Inflammatory macrophage treated with lipopolysaccharide for 4 hours (primary cell): ENCODE measurements at regions not wholly inside any gene's neighbourhood (a gene's known extent, or its start where the extent isn't known, plus 50 kb on each side); places are given as distances from the start of the nearest gene placed in this dataset.
A peak's percentile ranks its signal among the peaks of the same experiment; 100 is the strongest.
"Not testable (repeated sequence)": the region's sequence is repeated elsewhere in the genome, so short reads cannot be mapped to it uniquely, and the experiment has no call there.

Experiments used
- DNase-seq: peaks from one replicate; pipeline ENCODE4 v3.0.0-alpha.2; 2020

- peak; percentile 1 for DNase-seq
These were observed 247.1 kb downstream of the SLCO4C1 start for GRCh38 chr5:102048940-102049339.

- DNase-seq: not testable (repeated sequence)
These were observed 249.0 kb downstream of the SLCO4C1 start for GRCh38 chr5:102047073-102047472.

GRCh38 chr5:102040326-102040725 is 255.8 kb downstream of the SLCO4C1 start:
- no peak for DNase-seq

- no peak for DNase-seq
These were observed 259.2 kb downstream of the SLCO4C1 start for GRCh38 chr5:102036927-102037326.

GRCh38 chr5:102031711-102032110 is 264.4 kb downstream of the SLCO4C1 start:
- DNase-seq: no peak

GRCh38 chr5:102018690-102019089 is 277.4 kb downstream of the SLCO4C1 start:
- no peak for DNase-seq

- DNase-seq: no peak
These were observed 277.8 kb downstream of the SLCO4C1 start for GRCh38 chr5:102018279-102018678.

GRCh38 chr5:102014371-102014770 is 281.7 kb downstream of the SLCO4C1 start:
- no peak for DNase-seq

GRCh38 chr5:102010644-102011043 is 285.4 kb downstream of the SLCO4C1 start:
- no peak for DNase-seq

- no peak for DNase-seq
These were observed 298.8 kb downstream of the SLCO4C1 start for GRCh38 chr5:101997235-101997634.

- DNase-seq: no peak
These were observed 300.5 kb downstream of the SLCO4C1 start for GRCh38 chr5:101995585-101995984.

- DNase-seq: no peak
These were observed 304.6 kb downstream of the SLCO4C1 start for GRCh38 chr5:101991486-101991885.

- DNase-seq: no peak
These were observed 306.4 kb downstream of the SLCO4C1 start for GRCh38 chr5:101989659-101990058.

GRCh38 chr5:101977729-101978345 is 318.2 kb downstream of the SLCO4C1 start:
- peak; percentile 32 for DNase-seq

- no peak for DNase-seq
These were observed 319.2 kb downstream of the SLCO4C1 start for GRCh38 chr5:101976933-101977332.

- no peak for DNase-seq
These were observed 326.3 kb downstream of the SLCO4C1 start for GRCh38 chr5:101969742-101970141.

GRCh38 chr5:101966476-101966875 is 329.6 kb downstream of the SLCO4C1 start:
- DNase-seq: no peak

GRCh38 chr5:101955891-101956290 is 340.2 kb downstream of the SLCO4C1 start:
- no peak for DNase-seq

GRCh38 chr5:101950019-101950418 is 346.1 kb downstream of the SLCO4C1 start:
- DNase-seq: no peak

- no peak for DNase-seq
These were observed 347.5 kb downstream of the SLCO4C1 start for GRCh38 chr5:101948615-101949014.

- peak; percentile 44 for DNase-seq
These were observed 352.3 kb downstream of the SLCO4C1 start for GRCh38 chr5:101943784-101944183.

GRCh38 chr5:101942321-101942882 is 353.7 kb downstream of the SLCO4C1 start:
- peak; percentile 37 for DNase-seq

- no peak for DNase-seq
These were observed 359.0 kb downstream of the SLCO4C1 start for GRCh38 chr5:101937041-101937440.

GRCh38 chr5:101935086-101935485 is 361.0 kb downstream of the SLCO4C1 start:
- DNase-seq: no peak

GRCh38 chr5:101932599-101932998 is 363.5 kb downstream of the SLCO4C1 start:
- no peak for DNase-seq
